Neuronal stem cell (in vitro differentiated cells): ENCODE measurements at regions not wholly inside any gene's neighbourhood (a gene's known extent, or its start where the extent isn't known, plus 50 kb on each side); places are given as distances from the start of the nearest gene placed in this dataset.

Experiments
- DNase-seq: peaks from one replicate; pipeline ENCODE4 v3.0.0-alpha.2; 2013; ENCODE audit warnings: low spot score
- H2AFZ ChIP-seq: one replicate; pipeline ENCODE4 v1.6.1; 2013; ENCODE audit warnings: mild to moderate bottlenecking, low read length, inconsistent platforms
- H2AK5ac ChIP-seq: 2 replicates; pipeline ENCODE4 v1.6.1; 2013; ENCODE audit warnings: low read depth, mild to moderate bottlenecking, inconsistent platforms, low read length, moderate library complexity, mixed read lengths
- H2BK120ac ChIP-seq: 2 replicates; pipeline ENCODE4 v1.6.1; 2013; ENCODE audit warnings: low read depth, mild to moderate bottlenecking, inconsistent platforms, low read length, moderate library complexity, mixed read lengths
- H2BK12ac ChIP-seq: one replicate; pipeline ENCODE4 v1.6.1; 2013; ENCODE audit warnings: low read length, inconsistent platforms
- H2BK15ac ChIP-seq: 2 replicates; pipeline ENCODE4 v1.6.1; 2013; ENCODE audit warnings: mild to moderate bottlenecking, low read length, inconsistent platforms, mixed read lengths
- H2BK5ac ChIP-seq: one replicate; pipeline ENCODE4 v1.6.1; 2013; ENCODE audit warnings: inconsistent platforms, mild to moderate bottlenecking, low read length, moderate library complexity
- H3K14ac ChIP-seq: one replicate; pipeline ENCODE4 v1.6.1; 2013; ENCODE audit warnings: low read length, inconsistent platforms
- H3K18ac ChIP-seq: 2 replicates; pipeline ENCODE4 v1.6.1; 2013; ENCODE audit warnings: low read length, inconsistent platforms
- H3K23ac ChIP-seq: 2 replicates; pipeline ENCODE4 v1.6.1; 2013; ENCODE audit warnings: low read depth, mild to moderate bottlenecking, mixed read lengths, low read length, inconsistent platforms; ENCODE audit not compliant: poor library complexity
- H3K27ac ChIP-seq: replicated peaks from 3 replicates; pipeline ENCODE4 v1.5.1; 2013; ENCODE audit warnings: low read length, inconsistent platforms
- H3K27me3 ChIP-seq, 3 experiments: 2 replicates each; pipeline ENCODE4 v1.6.1; 2013; ENCODE audit warnings: low read length in 3 of 3, mild to moderate bottlenecking in 2 of 3, inconsistent platforms in 1 of 3, low read depth in 1 of 3, mixed read lengths in 1 of 3, moderate library complexity in 1 of 3; ENCODE audit not compliant: control insufficient read depth in 3 of 3, insufficient read depth in 3 of 3
- H3K36me3 ChIP-seq, 2 donors: replicated peaks in 1 of 2; 2 replicates each; pipeline ENCODE4 v1.6.1; 2013; ENCODE audit warnings: low read length in 2 of 2; ENCODE audit not compliant: control insufficient read depth in 2 of 2, insufficient read depth in 2 of 2
- H3K4ac ChIP-seq: 2 replicates; pipeline ENCODE4 v1.6.1; 2013; ENCODE audit warnings: inconsistent platforms, mild to moderate bottlenecking, low read length, moderate library complexity
- H3K4me1 ChIP-seq, 2 donors: 1 replicate in 1 of 2; 2 replicates in 1 of 2; pipeline ENCODE4 v1.6.1; 2013; ENCODE audit warnings: low read length in 2 of 2, low read depth in 1 of 2; ENCODE audit not compliant: control insufficient read depth in 2 of 2, insufficient read depth in 1 of 2
- H3K4me2 ChIP-seq: one replicate; pipeline ENCODE4 v1.6.1; 2013; ENCODE audit warnings: mild to moderate bottlenecking, low read length, inconsistent platforms; ENCODE audit not compliant: insufficient read depth, poor library complexity, severe bottlenecking
- H3K4me3 ChIP-seq, 2 donors: 2 replicates each; pipeline ENCODE4 v1.5.1; 2013; ENCODE audit warnings: low read length in 2 of 2, mild to moderate bottlenecking in 2 of 2, inconsistent platforms in 1 of 2, moderate library complexity in 1 of 2
- H3K79me1 ChIP-seq: one replicate; pipeline ENCODE4 v1.6.1; 2013; ENCODE audit warnings: low read depth, mild to moderate bottlenecking, inconsistent platforms, low read length, moderate library complexity
- H3K9ac ChIP-seq: one replicate; pipeline ENCODE4 v1.6.1; 2013; ENCODE audit warnings: mild to moderate bottlenecking, low read depth, low read length, inconsistent platforms; ENCODE audit not compliant: poor library complexity
- H3K9me3 ChIP-seq, 2 donors: replicated peaks in 1 of 2; 2 replicates each; pipeline versions ENCODE3 to v1.6.1; 2013; ENCODE audit warnings: low read length in 2 of 2, mild to moderate bottlenecking in 2 of 2, inconsistent platforms in 1 of 2, low read depth in 1 of 2, mixed read lengths in 1 of 2, moderate library complexity in 1 of 2; ENCODE audit not compliant: control insufficient read depth in 2 of 2, insufficient read depth in 1 of 2
- H4K8ac ChIP-seq: one replicate; pipeline ENCODE4 v1.6.1; 2013; ENCODE audit warnings: low read depth, mild to moderate bottlenecking, inconsistent platforms, low read length, moderate library complexity
- H4K91ac ChIP-seq: one replicate; pipeline ENCODE4 v1.6.1; 2013; ENCODE audit warnings: low read length, low read depth, mild to moderate bottlenecking, inconsistent platforms; ENCODE audit not compliant: poor library complexity
- WGBS, 2 donors: extraction: QIAGEN DNeasy Blood & Tissue Kit; methylation state at CpG; one replicate each; pipeline ENCODE4 v1.1.7; 2013; ENCODE audit warnings: missing lambda C conversion rate in 2 of 2, mixed read lengths in 1 of 2; ENCODE audit not compliant: insufficient read length in 2 of 2, insufficient replicate concordance in 1 of 2; ENCODE audit errors: extremely low coverage in 2 of 2; 5-methylcytosine and 5-hydroxymethylcytosine counted together

GRCh38 chr2:199627417-199627816 is 169.7 kb upstream of the SATB2 start:
- no peak overlapping the region for H3K18ac ChIP-seq
- H3K4ac ChIP-seq, result no peak overlapping the region
- no peak overlapping the region for H4K91ac ChIP-seq
- H2BK120ac ChIP-seq, result no peak overlapping the region
- H3K14ac ChIP-seq, result no peak overlapping the region
- no peak overlapping the region for H4K8ac ChIP-seq
- H2BK12ac ChIP-seq, result no peak overlapping the region
- no peaks in the 10 kb centered on the region for H3K27me3 ChIP-seq
- no peak overlapping the region for H2BK5ac ChIP-seq
- no peaks in the 10 kb centered on the region for H3K79me1 ChIP-seq
- no peak overlapping the region for H3K23ac ChIP-seq
- H2BK15ac ChIP-seq, result no peak overlapping the region
- no CpG with 5 or more reads among the region's 3 CpGs for whole genome bisulfite sequencing, 2 donors
- H3K36me3 ChIP-seq, result no peaks in the 10 kb centered on the region
- no peak overlapping the region for H3K4me3 ChIP-seq
- no peaks in the 10 kb centered on the region for H3K9me3 ChIP-seq
- no peak overlapping the region for H2AFZ ChIP-seq
- H3K4me2 ChIP-seq, result no peak overlapping the region
- H3K9ac ChIP-seq, result no peak overlapping the region
- no peak for DNase-seq
- no peak overlapping the region for H3K27ac ChIP-seq
- no peaks in the 10 kb centered on the region for H3K4me1 ChIP-seq
- no peak overlapping the region for H2AK5ac ChIP-seq

- Histone ChIP-seq H2BK120ac (no peak overlapping the region), H2BK5ac (no peak overlapping the region), H3K23ac (no peak overlapping the region), H3K14ac (no peak overlapping the region), H2BK15ac (no peak overlapping the region), H3K27me3 (no peaks in the 10 kb centered on the region), H3K36me3 (no peaks in the 10 kb centered on the region), H3K27ac (no peak overlapping the region), H4K91ac (no peak overlapping the region), H2BK12ac (no peak overlapping the region), H2AFZ (no peak overlapping the region), H3K4ac (no peak overlapping the region), H3K9ac (no peak overlapping the region), H3K9me3 (no peaks in the 10 kb centered on the region), H4K8ac (no peak overlapping the region), H3K4me2 (no peak overlapping the region), H3K18ac (no peak overlapping the region), H3K79me1 (no peaks in the 10 kb centered on the region), H3K4me1 (no peaks in the 10 kb centered on the region), H2AK5ac (no peak overlapping the region), H3K4me3 (no peak overlapping the region)
- no peak for DNase-seq
- WGBS, 2 donors, result no CpG with 5 or more reads among the region's 1 CpG
Measured at GRCh38 chr2:199624958-199625357, 167.2 kb upstream of the SATB2 start.

- Histone ChIP-seq H3K14ac (no peak overlapping the region), H3K4me2 (no peak overlapping the region), H2BK120ac (no peak overlapping the region), H3K9ac (no peak overlapping the region), H3K4ac (no peak overlapping the region), H3K23ac (no peak overlapping the region), H4K8ac (no peak overlapping the region), H2BK5ac (no peak overlapping the region), H3K4me3 (no peak overlapping the region), H3K36me3 (no peaks in the 10 kb centered on the region), H2AK5ac (no peak overlapping the region), H3K18ac (no peak overlapping the region), H2BK12ac (no peak overlapping the region), H3K4me1 (no peaks in the 10 kb centered on the region), H3K79me1 (no peaks in the 10 kb centered on the region), H4K91ac (no peak overlapping the region), H2BK15ac (no peak overlapping the region), H3K27ac (no peak overlapping the region), H3K27me3 (no peaks in the 10 kb centered on the region), H2AFZ (no peak overlapping the region), H3K9me3 (no peaks in the 10 kb centered on the region)
- no peak for DNase-seq
- WGBS, 2 donors, result no CpG with 5 or more reads among the region's 4 CpGs
Measured at GRCh38 chr2:199612509-199613130, 154.9 kb upstream of the SATB2 start.

- Histone ChIP-seq H3K4me1 (peaks cover 0 to 1% of the 10 kb centered on the region in 2 donors), H3K36me3 (no peaks in the 10 kb centered on the region), H3K4ac (no peak overlapping the region), H3K9ac (no peak overlapping the region), H3K4me3 (no peak overlapping the region), H4K91ac (no peak overlapping the region), H2AFZ (no peak overlapping the region), H2BK15ac (no peak overlapping the region), H3K18ac (no peak overlapping the region), H2AK5ac (no peak overlapping the region), H3K4me2 (no peak overlapping the region), H3K27ac (no peak overlapping the region), H4K8ac (no peak overlapping the region), H2BK12ac (no peak overlapping the region), H2BK5ac (no peak overlapping the region), H2BK120ac (no peak overlapping the region), H3K14ac (no peak overlapping the region), H3K9me3 (no peaks in the 10 kb centered on the region), H3K27me3 (peaks cover 0 to 7% (median 0%) of the 10 kb centered on the region in 3 experiments), H3K23ac (no peak overlapping the region), H3K79me1 (no peaks in the 10 kb centered on the region)
- DNase-seq, result no peak
- WGBS, 2 donors, result no CpG with 5 or more reads among the region's 3 CpGs
Measured at GRCh38 chr2:199607914-199608313, 150.2 kb upstream of the SATB2 start.
